T47D (cell line): ENCODE measurements at regions not wholly inside any gene's neighbourhood (a gene's known extent, or its start where the extent isn't known, plus 50 kb on each side); places are given as distances from the start of the nearest gene placed in this dataset.
A peak's percentile ranks its signal among the peaks of the same experiment; 100 is the strongest.

Experiments
- DNase-seq, 2 experiments: peaks; one replicate each; pipeline versions ENCODE4 v3.0.0 to v3.0.0-alpha.2; 2011 to 2012; ENCODE audit warnings: low read depth in 1 of 2, low spot score in 1 of 2
- JUND ChIP-seq: IDR thresholded peaks from 2 replicates; pipeline ENCODE4 v1.6.1; 2012; ENCODE audit warnings: low read depth
- in situ Hi-C: cut with HindIII; loops from 2 replicates; pipeline ENCODE4 v1.10.0; 2016; ENCODE audit warnings: low sequenced_read_pairs, low pct_unique_long_range_greater_than_20kb

DNA sequence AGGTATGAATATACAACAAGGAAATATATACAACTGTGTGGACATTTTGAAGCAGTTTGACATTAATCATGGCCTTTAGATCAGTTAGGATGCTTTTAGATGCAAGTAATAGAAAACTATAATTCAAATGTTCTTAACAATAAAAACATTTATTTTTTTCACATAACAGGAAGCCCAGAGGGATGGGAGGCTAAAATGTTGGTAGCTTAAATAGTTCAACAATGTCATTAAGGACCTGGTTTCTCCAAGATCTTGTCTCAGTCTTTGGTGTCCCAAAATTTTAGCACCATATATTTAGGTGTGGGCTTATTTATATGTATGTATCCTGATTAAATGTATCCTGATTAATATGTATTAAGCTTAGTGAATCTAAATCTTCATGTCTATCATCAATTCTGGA, 292.4 kb downstream of the NUAK1 start:
- in situ Hi-C loops: no loop called here
- TF ChIP-seq JUND: no peak
- no peak for DNase-seq

DNA sequence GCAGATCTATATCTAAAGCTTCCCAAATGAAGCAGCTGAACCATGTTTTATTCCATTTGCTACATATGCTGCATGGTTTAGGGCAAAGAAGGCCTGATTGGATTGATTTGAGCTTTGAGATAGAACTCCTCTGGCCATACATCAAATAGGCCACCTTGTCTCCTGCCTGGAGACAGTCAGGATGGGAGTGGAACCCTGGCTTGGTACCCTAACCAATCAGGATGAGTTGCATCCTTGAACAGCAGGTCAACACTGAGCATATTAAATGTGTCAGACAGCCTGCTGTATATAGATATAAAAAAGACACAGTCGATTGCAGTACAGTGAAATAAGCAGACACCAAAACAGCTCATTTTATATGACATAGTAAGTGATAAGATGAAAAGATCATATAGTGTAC, 291.7 kb downstream of the NUAK1 start:
- no peak for DNase-seq
- TF ChIP-seq JUND: no peak
- in situ Hi-C loops: no loop called here

DNA sequence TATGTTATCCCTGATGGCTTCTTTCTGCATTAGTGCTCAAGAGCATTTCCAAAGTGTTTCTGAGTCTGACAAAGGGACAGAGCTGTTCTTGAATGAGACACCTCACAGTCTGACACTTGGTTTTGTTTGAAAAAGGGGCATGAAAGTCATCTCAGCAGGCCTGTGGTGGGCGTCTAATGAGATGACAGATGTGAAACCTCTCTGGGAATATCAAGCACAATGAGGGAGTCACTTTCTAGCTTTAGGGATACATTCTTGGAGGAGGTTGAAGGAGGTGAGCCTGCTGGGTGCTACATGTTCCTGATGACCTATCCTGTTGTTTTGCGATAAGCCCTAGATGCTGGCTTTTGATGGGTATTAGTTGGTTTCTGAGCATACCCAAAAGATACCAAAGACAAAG, 290.5 kb downstream of the NUAK1 start:
- no peak for DNase-seq
- no peak for TF ChIP-seq JUND
- in situ Hi-C loops: no loop called here

DNA sequence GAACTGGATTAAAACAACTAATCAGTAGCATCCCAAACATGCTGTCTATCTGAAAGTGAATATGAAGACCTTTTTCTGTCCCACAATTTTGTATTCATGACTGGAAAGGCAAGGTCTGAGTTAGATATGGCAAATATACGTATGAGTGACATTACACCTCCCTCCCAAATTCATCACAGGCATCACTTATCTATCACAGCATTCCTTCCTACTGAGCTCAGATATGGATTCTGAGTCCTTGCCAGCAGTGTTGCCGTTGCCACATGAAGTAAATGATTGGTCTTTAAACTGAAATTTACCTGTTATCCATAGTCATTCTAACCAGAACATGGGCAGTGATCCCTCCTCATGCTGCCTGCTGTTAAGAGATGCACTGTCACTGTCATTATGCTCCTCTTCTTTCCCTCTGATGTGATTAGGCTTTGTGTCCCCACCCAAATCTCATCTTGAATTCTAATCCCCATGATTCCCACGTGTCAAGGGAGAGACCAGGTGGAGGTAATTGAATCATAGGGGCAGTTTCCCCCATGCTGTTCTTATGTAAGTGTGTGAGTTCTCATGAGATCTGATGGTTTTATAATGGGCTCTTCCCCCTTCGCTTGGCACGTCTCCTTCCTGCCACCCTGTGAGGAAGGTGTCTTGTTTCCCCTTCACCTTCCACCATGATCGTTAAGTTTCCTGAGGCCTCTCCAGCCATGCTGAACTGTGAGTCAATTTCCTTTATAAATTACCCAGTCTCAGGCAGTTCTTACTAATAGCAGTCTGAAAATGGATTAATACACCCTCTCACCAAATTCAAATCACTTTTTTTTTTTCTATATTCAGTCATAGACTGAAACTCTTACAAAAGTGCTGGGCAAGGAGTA, 288.4 kb downstream of the NUAK1 start:
- no peak for DNase-seq
- no peak for TF ChIP-seq JUND
- in situ Hi-C loops: no loop called here

DNA sequence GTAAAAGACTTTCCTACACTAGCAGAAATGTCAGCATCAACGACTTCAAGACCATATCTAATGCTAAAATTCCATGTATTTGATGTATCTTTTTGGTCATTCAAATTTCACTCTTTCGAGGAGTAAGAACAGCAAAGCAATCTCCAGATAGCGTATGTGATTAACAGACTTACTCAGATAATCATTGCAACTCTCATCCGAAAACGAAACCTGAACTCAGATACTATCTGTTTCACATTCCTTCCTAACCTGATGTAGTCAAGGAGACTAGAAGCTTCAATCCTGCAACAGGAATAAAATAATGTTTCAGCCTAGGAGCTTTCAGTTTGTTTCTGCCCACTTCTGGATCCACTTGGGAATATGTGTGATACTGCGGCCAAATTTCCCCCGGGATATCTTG, 286.3 kb downstream of the NUAK1 start:
- no peak for DNase-seq
- in situ Hi-C loops: no loop called here

DNA sequence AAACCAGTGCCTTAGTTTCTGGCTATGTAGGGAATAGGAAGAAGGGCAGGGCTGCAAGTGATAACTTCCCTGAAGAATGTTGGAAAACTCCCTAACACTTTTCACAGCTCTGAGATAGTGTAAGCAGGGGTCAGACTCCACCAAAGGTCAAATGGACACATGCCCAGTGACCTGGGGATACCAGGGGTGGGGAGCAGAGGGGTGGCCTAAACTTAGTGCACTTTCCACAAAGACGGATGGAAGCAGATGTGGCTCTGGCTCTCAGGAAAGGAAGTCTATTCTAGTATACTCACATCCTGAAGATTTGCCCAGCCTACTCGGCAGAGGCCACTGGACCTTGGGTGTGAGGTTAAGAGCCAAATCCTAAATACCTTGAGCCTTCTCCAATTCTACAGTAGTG, 285.8 kb downstream of the NUAK1 start:
- TF ChIP-seq JUND: no peak
- DNase-seq: no peak
- in situ Hi-C loops: no loop called here

More for the DNA sequence above, 286.3 kb downstream of the NUAK1 start:
- no peak for TF ChIP-seq JUND

DNA sequence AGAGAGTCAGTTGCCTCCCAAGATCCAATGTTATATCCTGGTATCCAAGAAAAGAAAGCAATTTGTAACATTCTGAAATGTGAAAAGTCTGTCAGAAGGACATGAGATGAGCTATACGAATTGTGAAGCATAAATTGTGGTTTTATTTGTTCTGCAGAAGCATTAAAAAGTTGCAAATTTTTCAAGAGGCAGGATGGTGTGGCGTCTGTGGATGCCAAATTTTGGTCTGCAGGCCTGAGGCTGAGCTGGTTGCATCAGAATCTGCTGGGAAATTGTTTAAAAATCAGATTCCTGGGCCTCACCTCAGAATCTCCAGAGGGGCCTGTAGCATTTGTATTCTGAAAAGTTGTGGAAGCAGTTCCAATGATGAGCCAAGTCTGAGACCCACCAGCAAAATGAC, 284.7 kb downstream of the NUAK1 start:
- no peak for TF ChIP-seq JUND
- in situ Hi-C loops: no loop called here
- DNase-seq: no peak

DNA sequence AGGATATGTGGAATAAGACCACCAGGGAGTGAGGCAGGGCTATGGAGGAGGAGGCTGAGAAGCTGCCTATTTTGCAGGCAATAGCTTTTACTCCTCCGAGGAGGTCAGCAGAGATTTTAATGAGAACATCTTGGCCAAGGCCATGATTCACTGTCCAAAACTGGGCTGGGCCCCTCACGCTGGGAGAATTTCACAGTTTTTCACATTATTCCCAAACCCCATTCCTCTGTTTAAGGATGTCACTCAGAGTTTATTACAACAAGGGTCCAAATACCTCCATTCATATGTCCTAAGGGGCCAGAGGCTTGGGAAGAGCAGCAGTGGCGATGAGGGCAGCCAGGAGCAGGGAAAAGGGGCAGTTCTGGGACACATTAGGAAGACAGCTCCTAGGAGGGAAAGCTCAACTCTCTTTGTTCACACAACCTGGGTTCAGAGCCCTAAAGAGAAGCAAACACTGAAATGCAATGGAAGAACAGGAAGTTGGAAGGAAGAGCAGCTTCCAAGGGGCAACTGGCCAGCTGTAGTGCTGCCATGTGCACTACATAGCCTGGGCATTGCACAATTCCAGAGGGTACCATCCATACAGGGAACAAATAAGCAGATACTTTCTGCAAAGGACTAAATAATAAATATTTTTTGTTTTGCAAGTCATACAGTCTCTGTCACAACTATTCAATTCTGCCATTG, 283.2 kb downstream of the NUAK1 start:
- in situ Hi-C loops: no loop called here
- no peak for TF ChIP-seq JUND
- DNase-seq: no peak

DNA sequence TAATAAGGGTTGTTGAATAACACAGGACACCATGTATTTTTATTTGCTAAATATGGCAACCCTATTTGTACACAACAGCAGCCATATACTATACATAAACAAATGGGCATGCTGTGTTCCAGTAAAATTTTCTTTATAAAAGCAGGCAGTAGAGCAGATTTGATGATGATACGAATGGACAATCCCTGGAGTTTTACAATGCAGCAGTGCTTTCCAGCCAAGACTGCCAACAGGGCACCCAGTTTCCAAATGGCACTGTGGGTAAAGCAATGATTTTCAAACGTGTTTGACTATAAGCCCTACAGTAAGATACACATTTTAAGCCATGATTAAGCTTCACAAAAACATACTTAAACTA, 282.7 kb downstream of the NUAK1 start:
- no peak for DNase-seq
- TF ChIP-seq JUND: no peak
- in situ Hi-C loops: no loop called here

DNA sequence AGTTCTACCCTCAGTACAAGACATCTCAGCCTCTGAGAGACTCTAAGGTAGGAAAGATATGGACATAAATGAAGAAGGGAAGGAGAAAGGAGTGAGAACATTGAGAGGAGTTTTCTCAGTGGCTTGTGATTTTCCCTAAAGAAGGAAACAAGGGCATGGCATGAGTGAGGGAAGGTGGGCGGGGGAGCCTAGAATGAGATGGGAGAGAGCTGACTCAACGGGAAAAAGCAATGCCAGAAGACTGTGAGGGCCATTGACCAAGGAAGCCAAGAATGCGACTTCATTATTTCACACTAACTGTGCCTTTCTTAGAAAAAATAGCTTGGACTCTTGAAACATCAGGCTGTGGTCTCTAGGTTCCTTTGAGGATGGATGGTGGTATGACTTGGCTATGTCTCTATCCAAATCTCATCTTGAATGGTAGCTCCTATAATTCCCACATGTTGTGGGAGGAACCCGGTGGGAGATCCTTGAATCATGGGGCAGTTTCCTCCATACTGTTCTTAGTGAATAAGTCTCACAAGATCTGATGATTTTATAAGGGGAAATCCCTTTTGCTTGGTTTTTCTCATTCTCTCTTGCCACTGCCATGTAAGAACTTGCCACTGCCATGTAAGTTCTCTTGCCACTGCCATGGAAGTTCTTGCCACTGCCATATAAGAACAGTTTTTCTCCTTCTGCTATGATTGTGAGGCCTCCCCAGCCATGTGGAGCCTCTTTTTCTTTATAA, 279.6 kb downstream of the NUAK1 start:
- no peak for TF ChIP-seq JUND

DNA sequence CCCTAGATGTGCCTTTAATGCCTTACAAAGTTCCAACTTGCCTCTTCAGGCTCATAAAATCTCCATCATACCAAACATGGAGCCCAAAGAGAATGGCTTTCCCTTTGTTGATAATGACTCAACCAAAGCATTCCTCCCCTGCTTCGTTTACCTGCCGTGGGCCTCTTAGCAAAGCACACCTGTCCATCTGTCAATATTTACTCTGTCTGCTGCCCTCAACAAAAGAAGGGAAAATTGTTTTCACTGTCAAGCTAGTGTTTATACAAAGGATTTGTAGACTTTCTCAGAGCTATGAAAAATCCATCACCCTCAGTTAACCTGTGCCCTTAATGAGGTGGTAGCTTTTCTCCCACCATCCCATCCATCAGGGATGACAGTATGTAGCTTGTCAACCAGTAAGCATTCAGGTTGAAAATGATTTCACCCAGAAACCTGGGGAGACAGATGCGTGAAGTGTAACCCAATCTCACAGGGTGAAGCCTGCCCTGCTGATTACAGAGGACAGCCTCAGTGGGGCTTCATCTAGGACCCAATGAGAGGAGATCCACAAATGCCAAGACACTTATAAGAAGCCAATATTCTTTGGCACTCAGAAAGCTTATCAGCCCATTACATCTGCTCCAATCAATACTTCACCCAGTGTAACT, 278.1 kb downstream of the NUAK1 start:
- in situ Hi-C loops: no loop called here
- no peak for TF ChIP-seq JUND
- peak in 1 of 2 experiments; percentile 71 for DNase-seq

More for the DNA sequence above, 279.6 kb downstream of the NUAK1 start:
- DNase-seq: no peak
- in situ Hi-C loops: no loop called here

DNA sequence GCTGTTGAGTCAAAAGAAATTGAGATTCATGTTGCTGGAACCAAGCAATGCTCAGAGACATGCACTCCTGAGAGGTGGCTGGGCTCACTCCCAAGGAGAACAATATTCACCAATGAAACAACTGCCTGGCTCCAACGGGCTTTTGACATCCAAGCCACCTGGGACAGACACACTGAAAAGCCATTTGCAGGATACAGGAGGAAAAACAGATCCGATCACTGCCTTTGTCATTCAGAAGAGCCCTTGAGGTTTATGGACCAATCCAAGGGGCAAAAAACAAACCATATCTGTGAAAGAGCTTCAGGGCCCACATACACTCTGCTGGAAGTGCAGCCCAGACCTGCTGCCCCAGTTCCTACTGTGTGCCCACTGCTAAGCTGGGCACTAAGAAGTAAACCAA, 277.5 kb downstream of the NUAK1 start:
- in situ Hi-C loops: no loop called here
- DNase-seq: peak in 1 of 2 experiments; percentile 17

More for the DNA sequence above, 277.5 kb downstream of the NUAK1 start:
- no peak for TF ChIP-seq JUND
